RWPE2 (cell line): ENCODE measurements at regions not wholly inside any gene's neighbourhood (a gene's known extent, or its start where the extent isn't known, plus 50 kb on each side); places are given as distances from the start of the nearest gene placed in this dataset.
"Not testable (repeated sequence)": the region's sequence is repeated elsewhere in the genome, so short reads cannot be mapped to it uniquely, and the experiment has no call there.

Experiments
- ATAC-seq: fragments of 200-7000 bp; cut with Tn5 transposase; 3 replicates; pipeline ENCODE4 v1.9.1; 2021; ENCODE audit warnings: low read depth
- DNase-seq: peaks from one replicate; pipeline ENCODE4 v3.0.0-alpha.2; 2020; ENCODE audit warnings: low spot score
- H3K27ac ChIP-seq: fragments of 450-650 bp; 2 replicates; pipeline ENCODE4 v1.5.1; 2017; ENCODE audit warnings: mild to moderate bottlenecking; ENCODE audit not compliant: poor library complexity, severe bottlenecking
- H3K27me3 ChIP-seq: fragments of 250-450 bp; sonication (Bioruptor Pico); 2 replicates; pipeline ENCODE4 v1.5.1; 2021; ENCODE audit warnings: mild to moderate bottlenecking, moderate library complexity; ENCODE audit not compliant: insufficient read depth, poor library complexity, severe bottlenecking
- H3K36me3 ChIP-seq: fragments of 250-450 bp; sonication (Bioruptor Pico); 2 replicates; pipeline ENCODE4 v1.5.1; 2020; ENCODE audit warnings: low read depth, mild to moderate bottlenecking, moderate library complexity
- H3K4me1 ChIP-seq: fragments of 250-450 bp; sonication (Bioruptor Pico); 2 replicates; pipeline ENCODE4 v1.5.1; 2021; ENCODE audit warnings: mild to moderate bottlenecking, moderate library complexity; ENCODE audit not compliant: insufficient read depth, poor library complexity, severe bottlenecking
- H3K4me3 ChIP-seq: fragments of 250-450 bp; sonication (Bioruptor Pico); 2 replicates; pipeline ENCODE4 v1.5.1; 2021; ENCODE audit warnings: mild to moderate bottlenecking, moderate library complexity; ENCODE audit not compliant: severe bottlenecking
- H3K9me3 ChIP-seq: fragments of 250-450 bp; sonication (Bioruptor Pico); 2 replicates; pipeline ENCODE4 v1.5.1; 2021; ENCODE audit warnings: mild to moderate bottlenecking, moderate library complexity; ENCODE audit not compliant: severe bottlenecking
- TF ChIP-seq, protein P1 (sequence below): fragments of 450-650 bp; IDR thresholded peaks from one replicate; pipeline ENCODE4 v1.5.1; 2017; ENCODE audit warnings: mild to moderate bottlenecking, moderate library complexity; ENCODE audit not compliant: poor library complexity, severe bottlenecking

GRCh38 chr5:14025569-14026286, 81.2 kb upstream of the DNAH5 start:
- DNase-seq (no peak), ATAC-seq (peak; percentile 73)
- no peaks in the 10 kb centered on the region for H3K36me3 ChIP-seq
- H3K27ac ChIP-seq: no peak overlapping the region
- no peak overlapping the region for H3K4me3 ChIP-seq
- TF ChIP-seq, protein P1, sequence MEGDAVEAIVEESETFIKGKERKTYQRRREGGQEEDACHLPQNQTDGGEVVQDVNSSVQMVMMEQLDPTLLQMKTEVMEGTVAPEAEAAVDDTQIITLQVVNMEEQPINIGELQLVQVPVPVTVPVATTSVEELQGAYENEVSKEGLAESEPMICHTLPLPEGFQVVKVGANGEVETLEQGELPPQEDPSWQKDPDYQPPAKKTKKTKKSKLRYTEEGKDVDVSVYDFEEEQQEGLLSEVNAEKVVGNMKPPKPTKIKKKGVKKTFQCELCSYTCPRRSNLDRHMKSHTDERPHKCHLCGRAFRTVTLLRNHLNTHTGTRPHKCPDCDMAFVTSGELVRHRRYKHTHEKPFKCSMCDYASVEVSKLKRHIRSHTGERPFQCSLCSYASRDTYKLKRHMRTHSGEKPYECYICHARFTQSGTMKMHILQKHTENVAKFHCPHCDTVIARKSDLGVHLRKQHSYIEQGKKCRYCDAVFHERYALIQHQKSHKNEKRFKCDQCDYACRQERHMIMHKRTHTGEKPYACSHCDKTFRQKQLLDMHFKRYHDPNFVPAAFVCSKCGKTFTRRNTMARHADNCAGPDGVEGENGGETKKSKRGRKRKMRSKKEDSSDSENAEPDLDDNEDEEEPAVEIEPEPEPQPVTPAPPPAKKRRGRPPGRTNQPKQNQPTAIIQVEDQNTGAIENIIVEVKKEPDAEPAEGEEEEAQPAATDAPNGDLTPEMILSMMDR: no peak
- no peaks in the 10 kb centered on the region for H3K9me3 ChIP-seq
- H3K4me1 ChIP-seq: peaks cover 6% of the 10 kb centered on the region
- no peaks in the 10 kb centered on the region for H3K27me3 ChIP-seq

- no peak overlapping the region for H3K27ac ChIP-seq
- no peaks in the 10 kb centered on the region for H3K27me3 ChIP-seq
- H3K9me3 ChIP-seq: no peaks in the 10 kb centered on the region
- peaks cover 6% of the 10 kb centered on the region for H3K4me1 ChIP-seq
- no peak overlapping the region for H3K4me3 ChIP-seq
- H3K36me3 ChIP-seq: no peaks in the 10 kb centered on the region
- no peak for ATAC-seq
- no peak for DNase-seq
- TF ChIP-seq, protein P1: no peak
These were observed 78.5 kb upstream of the DNAH5 start for GRCh38 chr5:14022971-14023370.

DNA sequence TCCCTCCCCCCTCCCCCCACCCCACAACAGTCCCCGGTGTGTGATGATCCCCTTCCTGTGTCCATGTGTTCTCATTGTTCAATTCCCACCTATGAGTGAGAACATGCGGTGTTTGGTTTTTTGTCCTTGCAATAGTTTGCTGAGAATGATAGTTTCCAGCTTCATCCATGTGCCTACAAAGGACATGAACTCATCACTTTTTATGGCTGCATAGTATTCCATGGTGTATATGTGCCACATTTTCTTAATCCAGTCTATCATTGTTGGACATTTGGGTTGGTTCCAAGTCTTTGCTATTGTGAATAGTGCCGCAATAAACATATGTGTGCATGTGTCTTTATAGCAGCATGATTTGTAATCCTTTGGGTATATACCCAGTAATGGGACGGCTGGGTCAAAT, 76.5 kb upstream of the DNAH5 start:
- not testable (repeated sequence) for DNase-seq, ATAC-seq, H3K27ac ChIP-seq, H3K27me3 ChIP-seq, H3K4me3 ChIP-seq, H3K9me3 ChIP-seq, H3K4me1 ChIP-seq, H3K36me3 ChIP-seq

DNA sequence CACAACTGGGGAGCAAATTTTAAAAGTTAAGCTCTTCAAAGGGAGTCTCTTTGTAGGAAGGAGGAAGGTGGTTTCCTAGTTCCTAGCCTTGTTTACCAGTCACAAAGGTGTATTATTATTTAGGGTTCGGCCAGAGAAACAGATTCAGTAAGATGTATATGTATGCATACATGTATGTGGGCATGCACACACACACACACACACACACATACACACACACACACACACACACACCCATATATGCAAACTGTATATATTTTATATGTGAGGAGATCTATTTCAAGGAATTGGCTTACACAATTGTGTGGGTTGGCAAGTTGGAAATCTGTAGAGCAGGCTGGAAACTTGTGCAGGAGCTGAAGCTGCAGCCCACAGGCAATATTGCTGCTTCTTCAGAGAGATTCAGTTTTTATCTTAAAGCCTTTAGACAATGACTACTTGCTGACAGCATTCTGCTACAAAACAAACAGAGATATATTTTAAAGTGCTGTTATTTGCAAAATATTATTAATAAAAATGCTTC, 75.3 kb upstream of the DNAH5 start:
- H3K36me3 ChIP-seq: no peaks in the 10 kb centered on the region
- ATAC-seq (no peak), DNase-seq (no peak)
- peaks cover 3% of the 10 kb centered on the region for H3K4me1 ChIP-seq
- H3K4me3 ChIP-seq: no peak overlapping the region
- H3K27me3 ChIP-seq: no peaks in the 10 kb centered on the region
- no peaks in the 10 kb centered on the region for H3K9me3 ChIP-seq
- TF ChIP-seq, protein P1: no peak
- H3K27ac ChIP-seq: no peak overlapping the region

DNA sequence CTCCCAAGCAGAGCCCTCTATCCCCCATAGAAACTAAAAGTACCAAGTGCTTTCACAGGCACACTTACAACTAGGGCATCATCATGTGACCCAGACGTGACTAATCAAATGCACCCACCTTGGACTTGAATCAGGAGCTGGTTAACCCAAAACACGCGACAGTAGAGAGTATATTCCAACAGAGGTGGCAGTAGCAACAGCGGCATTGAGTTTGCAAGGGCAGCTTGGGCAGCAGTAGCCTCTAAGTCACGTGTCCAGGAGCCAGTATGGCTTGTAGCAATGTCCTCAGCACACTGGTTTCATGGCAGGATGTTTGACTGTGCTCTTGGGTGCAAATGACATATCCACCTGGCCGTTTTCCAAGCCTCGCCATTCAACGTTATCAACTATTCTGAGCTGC, 73.4 kb upstream of the DNAH5 start:
- Histone ChIP-seq H3K36me3 (no peaks in the 10 kb centered on the region), H3K27me3 (no peaks in the 10 kb centered on the region), H3K4me3 (no peak overlapping the region), H3K4me1 (peaks cover 3% of the 10 kb centered on the region), H3K27ac (no peak overlapping the region), H3K9me3 (no peaks in the 10 kb centered on the region)
- DNase-seq: no peak
- no peak for ATAC-seq
- TF ChIP-seq, protein P1: no peak
